ENCODE measurements at regions not wholly inside any gene's neighbourhood (a gene's known extent, or its start where the extent isn't known, plus 50 kb on each side); places are given as distances from the start of the nearest gene placed in this dataset.

GRCh38 chr6:8268156-8268555 is 165.8 kb upstream of the EEF1E1 start:
- TF ChIP-seq, protein P1, sequence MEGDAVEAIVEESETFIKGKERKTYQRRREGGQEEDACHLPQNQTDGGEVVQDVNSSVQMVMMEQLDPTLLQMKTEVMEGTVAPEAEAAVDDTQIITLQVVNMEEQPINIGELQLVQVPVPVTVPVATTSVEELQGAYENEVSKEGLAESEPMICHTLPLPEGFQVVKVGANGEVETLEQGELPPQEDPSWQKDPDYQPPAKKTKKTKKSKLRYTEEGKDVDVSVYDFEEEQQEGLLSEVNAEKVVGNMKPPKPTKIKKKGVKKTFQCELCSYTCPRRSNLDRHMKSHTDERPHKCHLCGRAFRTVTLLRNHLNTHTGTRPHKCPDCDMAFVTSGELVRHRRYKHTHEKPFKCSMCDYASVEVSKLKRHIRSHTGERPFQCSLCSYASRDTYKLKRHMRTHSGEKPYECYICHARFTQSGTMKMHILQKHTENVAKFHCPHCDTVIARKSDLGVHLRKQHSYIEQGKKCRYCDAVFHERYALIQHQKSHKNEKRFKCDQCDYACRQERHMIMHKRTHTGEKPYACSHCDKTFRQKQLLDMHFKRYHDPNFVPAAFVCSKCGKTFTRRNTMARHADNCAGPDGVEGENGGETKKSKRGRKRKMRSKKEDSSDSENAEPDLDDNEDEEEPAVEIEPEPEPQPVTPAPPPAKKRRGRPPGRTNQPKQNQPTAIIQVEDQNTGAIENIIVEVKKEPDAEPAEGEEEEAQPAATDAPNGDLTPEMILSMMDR (conservative IDR thresholded peaks at IDR 0.05; ENCODE audit: low read length), result no peak
- no peak for TF ChIP-seq EZH2phosphoT487 (IDR thresholded peaks at IDR 0.05; ENCODE audit: borderline replicate concordance, low read depth, low read length)
